Astrocyte (in vitro differentiated cells and primary cell): ENCODE measurements at regions not wholly inside any gene's neighbourhood (a gene's known extent, or its start where the extent isn't known, plus 50 kb on each side); places are given as distances from the start of the nearest gene placed in this dataset.

Source experiments
- DNase-seq: peaks from one replicate; pipeline ENCODE4 v3.0.0-alpha.2; 2010; ENCODE audit warnings: low read depth
- FAIRE-seq: peaks from 2 replicates; lab custom pipeline; 2011; peaks lifted over from hg19 to GRCh38; lab: Jason Lieb, UNC
- H2AFZ ChIP-seq: 2 replicates; pipeline ENCODE4 v1.6.0; 2012; ENCODE audit warnings: low read depth, low read length, inconsistent platforms
- H3K27ac ChIP-seq: 2 replicates; pipeline ENCODE4 v1.5.1; 2011; ENCODE audit warnings: low read depth, low read length, inconsistent platforms
- H3K27me3 ChIP-seq: 2 replicates; pipeline ENCODE4 v1.6.0; 2011; ENCODE audit warnings: low read length, inconsistent platforms; ENCODE audit not compliant: insufficient read depth
- H3K36me3 ChIP-seq: 2 replicates; pipeline ENCODE4 v1.5.1; 2011; ENCODE audit warnings: low read length, inconsistent platforms; ENCODE audit not compliant: insufficient read depth
- H3K4me1 ChIP-seq: 2 replicates; pipeline ENCODE4 v1.5.1; 2011; ENCODE audit warnings: low read length, inconsistent platforms; ENCODE audit not compliant: insufficient read depth
- H3K4me2 ChIP-seq: 2 replicates; pipeline ENCODE4 v1.6.0; 2012; ENCODE audit warnings: low read length, inconsistent platforms
- H3K4me3 ChIP-seq: 2 replicates; pipeline ENCODE4 v1.5.1; 2011; ENCODE audit warnings: low read depth, mild to moderate bottlenecking, low read length, inconsistent platforms; ENCODE audit not compliant: insufficient read depth
- H3K79me2 ChIP-seq: 2 replicates; pipeline ENCODE4 v1.6.0; 2012; ENCODE audit warnings: mild to moderate bottlenecking, low read length, inconsistent platforms; ENCODE audit not compliant: insufficient read depth
- H3K9ac ChIP-seq: 2 replicates; pipeline ENCODE4 v1.6.0; 2012; ENCODE audit warnings: mild to moderate bottlenecking, low read length, inconsistent platforms
- H3K9me3 ChIP-seq: 2 replicates; pipeline ENCODE4 v1.5.1; 2012; ENCODE audit warnings: low read depth, mild to moderate bottlenecking, low read length, inconsistent platforms; ENCODE audit not compliant: insufficient read depth
- H4K20me1 ChIP-seq: 2 replicates; pipeline ENCODE4 v1.6.0; 2012; ENCODE audit warnings: low read length, inconsistent platforms; ENCODE audit not compliant: insufficient read depth
- H3K27ac Mint-ChIP-seq: one replicate; pipeline ENCODE4 v1.8.0; 2021; ENCODE audit warnings: mild to moderate bottlenecking, mixed read lengths; ENCODE audit not compliant: unreplicated experiment
- H3K27me3 Mint-ChIP-seq: one replicate; pipeline ENCODE4 v1.8.0; 2021; ENCODE audit warnings: low read depth, mixed read lengths; ENCODE audit not compliant: unreplicated experiment
- H3K36me3 Mint-ChIP-seq: one replicate; pipeline ENCODE4 v1.8.0; 2021; ENCODE audit warnings: low read depth, mixed read lengths; ENCODE audit not compliant: unreplicated experiment
- H3K4me1 Mint-ChIP-seq: one replicate; pipeline ENCODE4 v1.8.0; 2021; ENCODE audit warnings: low read depth, mixed read lengths; ENCODE audit not compliant: unreplicated experiment
- H3K4me3 Mint-ChIP-seq: one replicate; pipeline ENCODE4 v1.8.0; 2021; ENCODE audit warnings: mild to moderate bottlenecking, moderate library complexity, mixed read lengths; ENCODE audit not compliant: unreplicated experiment
- H3K9me3 Mint-ChIP-seq: one replicate; pipeline ENCODE4 v1.8.0; 2021; ENCODE audit warnings: mild to moderate bottlenecking, mixed read lengths; ENCODE audit not compliant: unreplicated experiment
- EZH2 ChIP-seq: IDR thresholded peaks from 2 replicates; pipeline ENCODE4 v1.6.1; 2012; ENCODE audit warnings: mild to moderate bottlenecking, low read length, inconsistent platforms; ENCODE audit not compliant: insufficient read depth
- TF ChIP-seq, protein P1 (sequence below): IDR thresholded peaks from 2 replicates; pipeline ENCODE4 v1.5.1; 2011; ENCODE audit warnings: low read depth, mild to moderate bottlenecking, inconsistent platforms, low read length, moderate library complexity; ENCODE audit not compliant: insufficient read depth

DNA sequence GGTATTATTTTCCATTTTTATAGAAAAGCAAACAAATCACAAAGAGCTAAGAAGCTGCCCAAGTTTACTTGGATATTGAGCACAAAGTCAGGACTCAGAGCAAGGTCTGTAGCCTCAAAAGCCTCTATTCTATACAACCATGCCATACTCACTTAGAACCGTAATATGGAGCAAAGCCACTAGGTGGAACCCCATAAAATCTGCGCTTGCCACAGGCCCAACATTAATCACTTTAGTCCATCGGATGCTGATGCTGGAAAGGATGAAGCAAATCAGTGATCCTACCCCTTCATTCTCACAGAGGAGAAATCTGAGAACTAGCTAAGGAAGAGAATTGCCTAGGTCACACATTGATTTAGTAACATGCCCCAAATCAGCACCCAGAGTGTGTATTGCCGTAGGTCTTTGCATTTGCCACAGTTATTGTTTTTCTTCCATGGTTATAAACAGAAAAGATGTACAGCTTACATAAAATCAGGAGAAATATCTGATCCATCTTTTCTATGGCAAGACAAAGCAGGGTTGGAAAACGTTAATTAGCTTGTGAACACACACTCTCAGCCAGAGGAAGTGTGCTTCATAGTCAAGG, 56.7 kb upstream of the RAB38 start:
- Mint-ChIP-seq H3K9me3 (peaks cover 8% of the 10 kb centered on the region), H3K27me3 (no peaks in the 10 kb centered on the region), H3K36me3 (peaks cover 2% of the 10 kb centered on the region), H3K4me1 (no peaks in the 10 kb centered on the region), H3K4me3 (no peak overlapping the region), H3K27ac (no peak overlapping the region)
- H3K4me2 ChIP-seq: no peak overlapping the region
- H3K4me1 ChIP-seq: no peaks in the 10 kb centered on the region
- H3K9ac ChIP-seq: no peak overlapping the region
- peak; percentile 58 for FAIRE-seq
- H3K4me3 ChIP-seq: no peak overlapping the region
- H3K9me3 ChIP-seq: peaks cover 4% of the 10 kb centered on the region
- no peak for TF ChIP-seq EZH2
- TF ChIP-seq, protein P1, sequence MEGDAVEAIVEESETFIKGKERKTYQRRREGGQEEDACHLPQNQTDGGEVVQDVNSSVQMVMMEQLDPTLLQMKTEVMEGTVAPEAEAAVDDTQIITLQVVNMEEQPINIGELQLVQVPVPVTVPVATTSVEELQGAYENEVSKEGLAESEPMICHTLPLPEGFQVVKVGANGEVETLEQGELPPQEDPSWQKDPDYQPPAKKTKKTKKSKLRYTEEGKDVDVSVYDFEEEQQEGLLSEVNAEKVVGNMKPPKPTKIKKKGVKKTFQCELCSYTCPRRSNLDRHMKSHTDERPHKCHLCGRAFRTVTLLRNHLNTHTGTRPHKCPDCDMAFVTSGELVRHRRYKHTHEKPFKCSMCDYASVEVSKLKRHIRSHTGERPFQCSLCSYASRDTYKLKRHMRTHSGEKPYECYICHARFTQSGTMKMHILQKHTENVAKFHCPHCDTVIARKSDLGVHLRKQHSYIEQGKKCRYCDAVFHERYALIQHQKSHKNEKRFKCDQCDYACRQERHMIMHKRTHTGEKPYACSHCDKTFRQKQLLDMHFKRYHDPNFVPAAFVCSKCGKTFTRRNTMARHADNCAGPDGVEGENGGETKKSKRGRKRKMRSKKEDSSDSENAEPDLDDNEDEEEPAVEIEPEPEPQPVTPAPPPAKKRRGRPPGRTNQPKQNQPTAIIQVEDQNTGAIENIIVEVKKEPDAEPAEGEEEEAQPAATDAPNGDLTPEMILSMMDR: peak; percentile 63
- no peaks in the 10 kb centered on the region for H3K27me3 ChIP-seq
- H3K79me2 ChIP-seq: no peaks in the 10 kb centered on the region
- H4K20me1 ChIP-seq: no peaks in the 10 kb centered on the region
- H3K36me3 ChIP-seq: no peaks in the 10 kb centered on the region
- peak; percentile 20 for DNase-seq
- no peak overlapping the region for H2AFZ ChIP-seq
- H3K27ac ChIP-seq: no peak overlapping the region

DNA sequence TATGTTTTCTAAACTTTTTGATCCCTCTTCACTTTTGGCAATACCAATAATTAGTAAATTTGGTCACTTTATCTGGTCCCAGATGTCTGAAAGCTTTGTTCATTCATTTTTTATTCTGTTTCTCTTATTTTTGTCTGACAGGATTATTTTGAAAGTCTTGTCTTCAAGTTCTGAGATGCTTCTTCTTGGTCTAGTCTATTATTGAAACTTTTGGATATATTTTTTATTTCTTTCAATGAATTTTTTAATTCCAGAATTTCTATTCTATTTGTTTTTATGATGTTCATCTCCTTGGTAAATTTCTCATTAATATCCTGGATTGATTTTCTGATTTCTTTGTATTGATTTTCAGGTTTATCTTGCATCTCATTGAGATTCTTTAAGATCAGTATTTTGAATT, 54.1 kb upstream of the RAB38 start:
- H3K79me2 ChIP-seq: no peaks in the 10 kb centered on the region
- DNase-seq (no peak), FAIRE-seq (no peak)
- Mint-ChIP-seq H3K9me3 (peaks cover 10% of the 10 kb centered on the region), H3K4me3 (no peak overlapping the region), H3K27me3 (no peaks in the 10 kb centered on the region), H3K27ac (no peak overlapping the region), H3K36me3 (peaks cover 2% of the 10 kb centered on the region), H3K4me1 (no peaks in the 10 kb centered on the region)
- no peaks in the 10 kb centered on the region for H3K4me1 ChIP-seq
- H4K20me1 ChIP-seq: no peaks in the 10 kb centered on the region
- H3K27me3 ChIP-seq: no peaks in the 10 kb centered on the region
- no peak overlapping the region for H3K27ac ChIP-seq
- H3K4me2 ChIP-seq: no peak overlapping the region
- H3K4me3 ChIP-seq: no peak overlapping the region
- H2AFZ ChIP-seq: no peak overlapping the region
- no peaks in the 10 kb centered on the region for H3K36me3 ChIP-seq
- H3K9me3 ChIP-seq: peaks cover 6% of the 10 kb centered on the region
- TF ChIP-seq, protein P1: no peak
- no peak for TF ChIP-seq EZH2
- no peak overlapping the region for H3K9ac ChIP-seq
